ENCODE measurements at regions not wholly inside any gene's neighbourhood (a gene's known extent, or its start where the extent isn't known, plus 50 kb on each side); places are given as distances from the start of the nearest gene placed in this dataset.

DNA sequence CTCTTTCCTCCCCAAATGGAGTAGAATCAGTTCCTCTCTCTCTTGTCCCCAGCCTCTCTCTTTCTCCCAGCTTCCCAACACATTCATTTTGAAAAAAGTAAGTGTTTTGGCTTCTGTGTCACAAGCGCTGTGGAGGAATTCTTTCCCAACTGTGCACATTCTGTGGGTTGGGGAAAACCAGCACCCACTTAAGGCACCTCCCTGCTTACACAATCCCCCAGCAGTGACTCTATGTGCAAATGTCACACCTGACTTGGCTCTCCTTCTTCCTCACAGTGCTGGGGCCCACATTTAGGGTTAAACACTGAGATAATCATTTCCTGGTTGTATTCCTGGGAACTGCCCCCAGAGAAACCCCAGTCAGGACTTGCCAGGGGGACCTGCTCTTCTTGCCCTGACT, 358.1 kb upstream of the ZNF32 start:
- Histone ChIP-seq H3K27me3 (no peaks in the 10 kb centered on the region), H3K9me3 (no peaks in the 10 kb centered on the region), H3K4me1 (no peaks in the 10 kb centered on the region), H3K27ac (no peak overlapping the region), H3K9ac (ENCODE audit: low read depth in 2 of 2, low read length in 2 of 2) (no peak overlapping the region), H3K4me3 (no peak overlapping the region), H3K36me3 (no peaks in the 10 kb centered on the region)
- TF ChIP-seq, protein P1, sequence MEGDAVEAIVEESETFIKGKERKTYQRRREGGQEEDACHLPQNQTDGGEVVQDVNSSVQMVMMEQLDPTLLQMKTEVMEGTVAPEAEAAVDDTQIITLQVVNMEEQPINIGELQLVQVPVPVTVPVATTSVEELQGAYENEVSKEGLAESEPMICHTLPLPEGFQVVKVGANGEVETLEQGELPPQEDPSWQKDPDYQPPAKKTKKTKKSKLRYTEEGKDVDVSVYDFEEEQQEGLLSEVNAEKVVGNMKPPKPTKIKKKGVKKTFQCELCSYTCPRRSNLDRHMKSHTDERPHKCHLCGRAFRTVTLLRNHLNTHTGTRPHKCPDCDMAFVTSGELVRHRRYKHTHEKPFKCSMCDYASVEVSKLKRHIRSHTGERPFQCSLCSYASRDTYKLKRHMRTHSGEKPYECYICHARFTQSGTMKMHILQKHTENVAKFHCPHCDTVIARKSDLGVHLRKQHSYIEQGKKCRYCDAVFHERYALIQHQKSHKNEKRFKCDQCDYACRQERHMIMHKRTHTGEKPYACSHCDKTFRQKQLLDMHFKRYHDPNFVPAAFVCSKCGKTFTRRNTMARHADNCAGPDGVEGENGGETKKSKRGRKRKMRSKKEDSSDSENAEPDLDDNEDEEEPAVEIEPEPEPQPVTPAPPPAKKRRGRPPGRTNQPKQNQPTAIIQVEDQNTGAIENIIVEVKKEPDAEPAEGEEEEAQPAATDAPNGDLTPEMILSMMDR (IDR thresholded peaks at IDR 0.05): no peak
- DNase-seq: no peak
- intact Hi-C loops (cut with DNase I): no loop called here

DNA sequence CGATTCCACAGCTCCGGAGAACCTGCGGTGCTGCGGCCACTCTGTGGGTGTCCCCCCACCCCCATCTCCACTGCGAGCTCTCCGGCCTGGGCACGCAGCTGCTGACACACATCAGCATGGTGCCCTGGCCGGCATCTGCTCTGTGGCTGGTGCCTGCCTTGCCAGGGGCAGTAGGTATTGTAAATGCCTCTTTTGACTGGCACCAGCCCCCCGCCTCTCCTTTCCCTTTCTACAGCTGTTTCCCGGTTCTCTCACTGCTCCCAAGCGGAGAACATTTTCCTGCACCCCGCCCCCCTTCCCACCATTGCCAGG, 357.1 kb upstream of the ZNF32 start:
- intact Hi-C loops (cut with DNase I): no loop called here
- H3K9me3 ChIP-seq: no peaks in the 10 kb centered on the region
- DNase-seq: no peak

DNA sequence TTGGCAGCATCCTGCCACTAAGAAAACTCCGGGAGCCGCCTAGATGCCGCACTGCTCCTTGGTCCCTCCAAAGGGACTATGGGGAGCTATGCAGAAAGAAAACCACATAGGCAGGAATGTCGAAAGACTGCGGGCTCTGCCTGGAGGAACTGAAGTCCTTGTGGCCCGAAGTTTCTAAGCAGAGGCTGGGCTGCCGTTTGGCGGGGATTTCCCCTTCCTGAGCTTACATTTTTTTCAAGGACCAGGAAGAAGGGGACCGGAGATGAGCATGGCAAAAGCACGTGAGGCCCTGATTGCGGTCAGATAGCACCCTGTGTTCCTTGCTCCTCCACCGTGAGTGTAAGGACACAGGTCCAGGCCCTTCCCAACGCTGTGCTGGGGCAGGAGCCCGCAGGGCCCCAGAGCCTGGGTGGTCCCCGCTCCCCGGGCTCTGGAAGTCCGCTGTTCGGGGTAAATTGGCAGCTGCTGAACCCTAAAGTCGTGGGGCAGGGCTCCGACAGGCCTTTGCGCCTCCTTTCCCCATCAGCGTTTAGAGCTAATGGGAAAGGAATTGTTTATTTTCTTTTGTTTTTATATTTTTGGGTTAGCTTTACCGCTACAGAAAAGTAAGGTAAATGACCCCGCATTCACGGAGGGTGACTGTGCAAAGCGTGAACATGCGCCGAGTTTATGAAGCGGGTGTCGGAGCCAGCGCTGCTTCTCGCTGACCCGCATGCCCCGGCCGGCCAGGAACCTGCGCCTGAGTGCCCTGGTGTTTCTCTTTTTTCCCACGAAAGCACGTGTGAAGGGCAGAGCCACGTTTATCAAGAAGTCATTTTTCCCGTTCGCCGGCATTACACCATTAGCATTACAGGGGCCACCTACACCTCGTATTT, 356.5 kb upstream of the ZNF32 start:
- DNase-seq: no peak
- Histone ChIP-seq H3K9me3 (no peaks in the 10 kb centered on the region), H3K9ac (ENCODE audit: low read depth in 2 of 2, low read length in 2 of 2) (no peak overlapping the region), H3K27me3 (no peaks in the 10 kb centered on the region), H3K27ac (no peak overlapping the region), H3K4me1 (no peaks in the 10 kb centered on the region), H3K36me3 (no peaks in the 10 kb centered on the region), H3K4me3 (no peak overlapping the region)
- intact Hi-C loops (cut with DNase I): no loop called here
- TF ChIP-seq, protein P1 (IDR thresholded peaks at IDR 0.05): no peak

More for the DNA sequence above, 357.1 kb upstream of the ZNF32 start:
- no peak overlapping the region for H3K4me3 ChIP-seq
- H3K27ac ChIP-seq: no peak overlapping the region
- H3K4me1 ChIP-seq: no peaks in the 10 kb centered on the region
- no peak overlapping the region for H3K9ac ChIP-seq (ENCODE audit: low read depth in 2 of 2, low read length in 2 of 2)
- no peaks in the 10 kb centered on the region for H3K36me3 ChIP-seq
- TF ChIP-seq, protein P1 (IDR thresholded peaks at IDR 0.05): no peak
- H3K27me3 ChIP-seq: no peaks in the 10 kb centered on the region

DNA sequence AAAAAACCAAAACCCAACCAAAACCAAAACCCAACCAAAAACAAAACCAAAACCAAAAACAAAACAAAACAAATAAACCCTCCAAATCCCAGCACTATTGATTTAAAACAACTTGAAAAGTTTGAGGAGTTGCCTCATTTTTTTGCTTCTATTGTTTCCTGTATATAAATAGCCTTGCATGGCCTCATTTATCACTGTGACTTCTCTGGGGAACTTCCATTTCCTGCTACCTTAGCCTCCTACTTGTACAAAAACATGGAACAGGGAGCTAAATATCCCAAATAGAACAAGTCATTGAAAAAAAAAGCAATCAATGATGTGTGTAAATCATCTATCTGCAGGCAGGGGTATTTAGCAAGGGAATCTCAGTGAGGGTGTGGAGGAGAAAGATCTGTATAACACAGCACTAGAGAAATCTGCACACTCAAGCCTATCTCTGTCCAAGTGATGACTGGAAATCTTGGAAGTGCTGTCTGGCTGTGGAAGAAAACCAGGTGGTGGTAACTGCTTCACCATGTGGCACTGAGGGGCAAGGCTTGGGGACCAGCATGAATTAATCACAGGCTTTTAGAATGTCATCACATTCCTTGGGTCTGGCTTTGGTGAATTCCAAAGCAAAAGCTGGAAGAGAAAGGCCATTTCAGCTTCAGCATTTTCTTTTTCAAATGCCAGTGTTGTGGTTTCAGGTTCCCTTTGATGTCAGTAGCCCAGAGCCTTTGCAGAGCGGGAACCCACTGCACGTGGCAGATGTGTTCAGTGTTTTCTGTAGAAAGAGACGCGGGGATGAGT, 349.5 kb upstream of the ZNF32 start:
- TF ChIP-seq, protein P1 (IDR thresholded peaks at IDR 0.05): no peak
- intact Hi-C loops (cut with DNase I): no loop called here
- no peaks in the 10 kb centered on the region for H3K27me3 ChIP-seq
- DNase-seq: no peak
- H3K27ac ChIP-seq: no peak overlapping the region
- no peaks in the 10 kb centered on the region for H3K4me1 ChIP-seq
- H3K9ac ChIP-seq (ENCODE audit: low read depth in 2 of 2, low read length in 2 of 2): no peak overlapping the region
- H3K36me3 ChIP-seq: no peaks in the 10 kb centered on the region
- H3K4me3 ChIP-seq: no peak overlapping the region
- H3K9me3 ChIP-seq: no peaks in the 10 kb centered on the region

DNA sequence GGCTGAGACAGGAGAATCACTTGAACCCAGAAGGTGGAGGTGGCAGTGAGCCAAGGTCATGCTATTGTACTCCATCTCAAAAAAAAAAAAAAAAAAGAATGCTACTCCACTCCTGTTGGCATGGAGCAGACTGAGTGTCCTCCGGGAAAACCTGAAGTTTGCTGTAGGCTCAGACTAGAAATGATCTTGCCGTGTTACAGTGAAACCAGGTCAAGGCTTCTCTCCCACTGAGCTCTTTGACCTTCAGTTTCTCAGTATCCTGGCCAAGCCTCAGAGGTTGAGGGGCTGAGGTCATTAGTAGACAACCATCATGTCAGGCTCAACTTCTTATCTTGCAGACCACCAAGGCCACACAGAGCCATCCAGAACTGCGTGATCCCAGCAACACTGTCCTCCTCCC, 348.6 kb upstream of the ZNF32 start:
- H3K27ac ChIP-seq: no peak overlapping the region
- no peak overlapping the region for H3K4me3 ChIP-seq
- H3K9ac ChIP-seq (ENCODE audit: low read depth in 2 of 2, low read length in 2 of 2): no peak overlapping the region
- H3K9me3 ChIP-seq: no peaks in the 10 kb centered on the region
- TF ChIP-seq, protein P1 (IDR thresholded peaks at IDR 0.05): no peak
- no peaks in the 10 kb centered on the region for H3K4me1 ChIP-seq
- no peak for DNase-seq
- H3K36me3 ChIP-seq: no peaks in the 10 kb centered on the region
- H3K27me3 ChIP-seq: no peaks in the 10 kb centered on the region
- intact Hi-C loops (cut with DNase I): no loop called here
